ENCODE measurements at regions not wholly inside any gene's neighbourhood (a gene's known extent, or its start where the extent isn't known, plus 50 kb on each side); places are given as distances from the start of the nearest gene placed in this dataset.

DNA sequence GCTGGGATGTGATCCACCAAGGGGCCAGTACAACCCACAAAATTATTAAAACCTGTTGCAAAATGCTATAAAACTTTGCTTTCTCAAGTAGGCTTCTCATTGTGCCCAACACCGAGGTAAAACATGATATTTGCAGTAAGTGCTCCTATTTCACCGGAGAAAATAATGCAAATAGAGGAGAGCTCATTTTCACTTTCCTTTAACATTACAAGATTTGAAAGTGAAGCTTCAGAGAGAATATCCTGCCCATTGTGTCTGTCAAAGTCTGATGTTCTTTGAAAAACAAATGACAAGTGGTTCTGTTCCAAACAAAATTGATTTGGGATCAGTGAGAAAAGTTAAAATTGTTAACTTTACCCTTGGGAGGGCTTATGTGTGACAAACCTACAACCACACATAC is 287.1 kb downstream of the KCNN2 start:
- no peak for DNase-seq

DNA sequence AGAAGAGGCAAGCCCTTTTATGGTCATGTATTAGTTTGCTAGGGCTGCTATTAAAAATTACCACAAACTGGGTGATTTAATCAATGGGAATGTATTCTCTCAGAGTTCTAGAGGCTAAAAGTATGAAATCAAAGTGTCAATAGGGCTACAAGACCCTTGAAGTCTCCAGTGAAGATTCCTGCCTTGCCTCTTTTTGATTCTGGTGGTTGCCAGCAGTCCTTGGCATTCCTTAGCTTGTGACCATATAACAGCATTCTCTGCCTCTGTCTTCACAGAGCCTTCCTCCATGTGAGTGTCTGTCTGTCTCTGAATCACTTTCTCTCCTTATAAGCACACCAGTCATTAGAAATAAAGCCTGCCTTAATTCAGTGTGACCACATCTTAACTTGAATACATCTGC is 282.7 kb downstream of the KCNN2 start:
- DNase-seq = no peak

DNA sequence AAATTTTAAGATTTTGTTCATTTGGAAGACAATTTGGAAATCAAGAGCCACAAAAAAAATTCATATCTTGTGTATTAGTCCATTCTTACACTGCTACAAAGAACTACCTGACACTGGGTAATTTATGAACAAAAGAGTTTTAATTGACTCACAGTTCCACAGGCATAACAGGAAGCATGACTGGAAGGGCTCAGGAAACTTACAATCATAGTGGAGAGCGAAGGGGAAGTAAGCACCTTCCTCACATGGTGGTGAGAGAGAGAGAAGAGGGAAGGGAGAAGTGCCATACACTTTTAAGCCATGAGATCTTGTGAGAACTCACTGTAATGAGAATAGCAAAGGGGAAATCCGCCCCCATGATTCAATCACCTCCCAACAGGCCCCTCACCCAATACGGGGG is 274.4 kb downstream of the KCNN2 start:
- DNase-seq = no peak

DNA sequence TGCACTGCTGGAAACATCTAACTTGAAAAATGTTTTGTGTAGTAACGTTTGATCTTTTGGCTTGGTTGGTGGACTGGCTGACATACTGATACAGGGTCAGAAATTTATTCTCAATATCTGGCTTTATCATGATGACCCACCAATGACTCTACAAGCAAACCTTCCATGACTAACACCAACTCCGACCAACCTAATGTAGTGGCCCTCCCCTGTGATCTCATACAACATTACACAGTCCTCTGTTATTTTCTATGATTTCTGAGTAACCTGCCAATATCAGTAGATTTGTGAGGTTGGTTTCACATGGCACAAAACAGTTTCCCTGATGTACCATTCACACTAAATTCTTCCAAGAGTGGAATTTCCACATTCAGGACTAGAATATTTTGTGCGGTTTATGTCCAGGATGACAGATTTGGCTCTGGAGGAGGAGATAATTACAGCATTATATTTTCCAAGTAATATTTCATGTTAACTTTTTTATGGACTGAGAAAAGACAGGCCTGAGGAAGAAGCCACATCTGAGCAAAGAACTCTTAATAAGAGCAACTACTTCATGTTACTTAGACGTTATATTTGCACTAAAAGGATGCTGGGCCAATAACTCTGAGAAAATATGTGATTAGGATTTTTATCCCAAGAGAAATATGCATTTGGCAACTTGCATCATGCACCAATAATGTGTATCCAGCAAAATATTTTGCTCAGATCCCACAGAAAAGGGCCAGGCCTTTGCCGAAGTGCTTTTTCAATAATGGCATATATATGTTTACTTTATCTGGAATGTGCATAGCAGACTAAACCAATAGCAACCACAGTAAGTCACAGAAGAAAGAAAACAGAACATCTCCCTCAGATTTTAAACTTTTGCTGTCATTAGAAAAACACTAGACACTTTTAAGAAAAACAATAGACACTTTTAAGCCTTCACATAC is 273.4 kb downstream of the KCNN2 start:
- no peak for DNase-seq

DNA sequence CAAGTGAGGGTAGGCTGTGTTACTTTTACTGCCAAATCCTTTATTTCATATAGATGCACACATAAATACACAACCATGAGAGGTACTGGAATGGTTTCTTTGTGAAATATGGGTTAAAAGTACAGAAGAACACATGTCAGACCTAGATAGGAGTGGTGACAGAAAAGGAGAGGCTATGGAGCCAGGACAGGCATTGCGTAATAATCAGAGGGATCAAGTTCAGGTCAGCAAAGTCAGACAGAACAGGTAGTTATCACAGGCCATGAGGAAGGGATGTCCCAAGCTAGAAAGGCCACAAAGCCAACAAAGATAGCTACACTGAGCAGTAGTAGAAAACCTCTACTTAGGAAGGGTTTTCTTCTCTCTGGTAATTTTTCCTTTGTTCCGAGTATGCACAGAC is 272.6 kb downstream of the KCNN2 start:
- DNase-seq = no peak

DNA sequence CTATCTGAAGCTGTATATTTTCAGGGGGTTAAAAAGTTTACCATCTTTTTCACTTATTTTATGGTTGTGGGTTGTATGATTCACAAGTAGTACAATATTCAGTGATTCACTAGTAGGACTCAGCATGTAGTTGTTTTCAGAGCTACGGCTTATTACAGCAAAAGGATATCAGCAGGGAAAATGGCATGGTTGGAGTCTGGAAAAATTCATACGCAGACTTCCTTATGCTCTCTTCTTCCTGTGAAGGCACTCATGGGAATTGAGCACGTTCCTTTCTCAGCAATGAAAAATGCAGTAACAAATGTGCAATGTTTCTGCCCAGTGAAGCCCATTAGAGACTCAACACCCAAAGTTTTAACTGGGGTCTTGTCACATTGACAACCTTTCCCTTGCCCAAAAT is 250.5 kb downstream of the KCNN2 start:
- DNase-seq = no peak

DNA sequence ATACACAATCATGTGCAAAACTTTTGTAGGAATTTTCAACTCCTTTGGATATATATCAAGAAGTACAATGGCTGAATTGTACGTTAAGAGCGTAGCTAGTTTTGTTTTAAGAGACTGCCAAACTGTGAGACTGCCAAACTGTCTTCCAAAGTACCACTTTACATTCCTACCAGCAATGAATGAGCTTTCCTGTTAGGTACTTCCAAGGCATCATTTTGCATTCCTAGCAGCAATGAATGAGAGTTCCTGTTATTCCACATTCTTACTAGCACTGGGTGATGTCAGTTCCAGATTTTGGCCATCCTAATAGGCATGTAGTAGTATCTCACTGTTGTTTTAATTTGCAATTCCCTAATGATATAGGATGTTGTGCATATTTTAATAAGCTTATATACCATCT is 219.3 kb downstream of the KCNN2 start:
- DNase-seq = no peak

DNA sequence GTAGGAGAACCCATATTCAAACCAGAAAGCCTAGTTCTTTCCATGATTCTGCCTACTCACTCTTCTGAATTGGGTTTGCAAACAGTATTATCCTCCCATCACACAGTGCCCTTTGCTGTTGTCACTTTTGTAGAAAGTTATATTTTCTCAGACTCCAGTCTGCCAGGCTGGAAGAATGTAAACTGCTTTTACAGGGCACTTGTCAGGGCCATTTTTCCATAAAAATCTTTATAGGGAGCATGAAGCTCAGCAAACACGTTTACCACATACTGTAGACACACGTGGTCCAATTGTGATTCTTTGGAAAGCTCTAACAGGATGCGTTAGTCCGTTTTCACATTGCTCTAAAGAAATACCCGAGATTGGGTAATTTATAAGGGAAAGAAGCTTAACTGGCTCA is 204.0 kb downstream of the KCNN2 start:
- DNase-seq = no peak

DNA sequence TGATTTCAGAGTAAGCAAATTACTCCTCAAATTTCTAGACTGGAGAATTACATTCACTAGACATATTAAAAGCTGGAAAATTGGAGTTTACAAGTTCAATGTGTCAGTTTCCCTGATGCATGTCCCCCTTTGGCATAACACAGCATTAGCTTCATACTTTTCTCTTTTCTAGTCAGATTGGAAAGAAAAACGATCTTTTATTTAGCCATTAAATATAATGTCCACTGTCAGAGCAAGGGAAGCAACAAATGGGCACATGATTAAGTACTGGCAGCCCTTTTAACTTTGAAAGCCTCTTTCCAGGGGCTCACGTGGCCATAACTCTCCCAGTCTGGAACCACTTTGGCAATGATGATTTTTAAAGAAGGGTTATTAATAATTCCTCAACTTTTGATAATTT is 203.3 kb downstream of the KCNN2 start:
- DNase-seq = no peak

DNA sequence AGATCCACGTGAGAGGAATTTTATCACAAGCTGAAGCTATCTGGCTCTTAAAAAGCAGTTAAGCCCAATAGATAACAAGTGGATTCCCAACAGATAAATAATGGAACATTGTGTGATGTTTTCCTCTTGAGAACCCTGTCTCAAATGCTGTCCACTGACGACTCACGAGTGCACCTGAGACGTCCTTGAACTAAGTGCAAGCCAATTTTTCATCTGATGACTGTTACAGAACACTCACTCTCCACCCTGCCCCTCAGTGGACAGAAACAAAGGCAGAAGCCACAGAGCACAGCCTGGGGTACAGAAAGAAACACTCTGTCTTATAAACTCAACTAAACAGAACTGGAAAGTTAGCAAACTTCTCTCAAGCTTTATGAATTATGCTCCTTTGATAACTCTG is 199.5 kb downstream of the KCNN2 start:
- DNase-seq = no peak
